GM19468 (cell line): ENCODE measurements at regions not wholly inside any gene's neighbourhood (a gene's known extent, or its start where the extent isn't known, plus 50 kb on each side); places are given as distances from the start of the nearest gene placed in this dataset.

Source experiments
- ATAC-seq: cut with Tn5 transposase; IDR thresholded peaks from one replicate; pipeline ENCODE4 v1.9.1; 2021; ENCODE audit warnings: mild to moderate bottlenecking, moderate library complexity, moderate number of reproducible peaks; ENCODE audit not compliant: unreplicated experiment; ENCODE audit errors: extremely low read depth

DNA sequence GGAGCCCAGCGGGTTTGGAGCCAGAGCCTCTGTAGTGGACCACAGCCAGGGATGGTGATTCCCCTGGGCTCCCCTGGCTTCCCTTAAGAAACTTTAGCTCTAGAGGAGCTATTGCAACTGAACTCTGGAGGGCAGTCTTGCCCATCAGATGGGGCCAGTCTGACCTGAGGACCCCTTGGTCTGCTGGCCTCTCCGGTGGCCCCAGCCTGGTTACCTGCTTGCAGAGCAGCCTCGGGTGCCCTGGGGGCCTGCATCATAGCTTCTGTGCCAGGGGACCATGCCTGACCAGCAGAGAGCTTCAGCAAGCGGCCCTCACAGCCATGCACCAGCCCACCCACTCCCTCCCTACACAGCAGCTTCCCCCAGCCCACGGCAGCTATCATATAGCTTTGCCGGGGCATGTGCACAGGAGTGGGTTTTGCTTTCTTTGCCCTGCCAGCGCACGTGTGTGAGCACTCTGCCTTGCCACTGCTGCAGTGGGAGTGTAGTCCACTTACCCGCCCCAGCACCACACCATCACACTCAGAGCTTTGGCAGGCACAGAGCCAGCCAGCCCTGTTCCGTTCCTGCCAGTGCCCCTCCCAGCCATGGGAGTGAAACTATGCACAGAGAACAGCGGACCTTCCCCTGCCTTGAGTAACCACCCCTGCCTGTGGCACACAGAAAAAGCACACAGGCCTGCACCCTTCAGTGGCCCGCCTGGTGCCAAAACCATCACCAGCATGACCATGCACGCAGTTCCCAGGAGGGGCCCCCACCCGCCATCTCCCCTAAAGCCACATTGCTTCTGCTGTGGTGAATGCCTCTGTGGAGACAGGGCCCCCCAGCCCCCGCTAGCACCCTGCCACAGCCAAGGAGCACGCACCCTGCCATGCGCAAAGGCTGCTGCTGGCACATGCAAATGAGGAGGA is 442.9 kb upstream of the NEGR1 start:
- ATAC-seq: no peak

DNA sequence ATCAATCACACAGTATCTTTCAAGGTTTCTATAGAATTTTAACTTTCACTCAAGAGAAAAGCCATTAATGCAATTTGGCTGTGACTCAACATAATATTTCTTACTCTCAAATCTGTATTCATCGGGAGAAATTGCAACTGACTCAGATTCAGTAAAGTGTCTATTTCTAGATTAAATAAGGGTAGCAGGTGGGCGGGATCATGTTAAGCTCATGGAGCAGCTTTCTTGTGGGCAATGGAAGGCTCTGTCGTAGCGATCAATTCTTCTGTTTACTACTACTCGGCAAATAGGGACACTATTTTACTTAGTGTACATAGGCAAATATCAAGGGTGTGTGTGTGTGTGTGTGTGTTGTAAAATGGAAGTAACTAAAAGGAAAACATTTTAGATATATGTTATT is 423.6 kb upstream of the NEGR1 start:
- no peak for ATAC-seq

DNA sequence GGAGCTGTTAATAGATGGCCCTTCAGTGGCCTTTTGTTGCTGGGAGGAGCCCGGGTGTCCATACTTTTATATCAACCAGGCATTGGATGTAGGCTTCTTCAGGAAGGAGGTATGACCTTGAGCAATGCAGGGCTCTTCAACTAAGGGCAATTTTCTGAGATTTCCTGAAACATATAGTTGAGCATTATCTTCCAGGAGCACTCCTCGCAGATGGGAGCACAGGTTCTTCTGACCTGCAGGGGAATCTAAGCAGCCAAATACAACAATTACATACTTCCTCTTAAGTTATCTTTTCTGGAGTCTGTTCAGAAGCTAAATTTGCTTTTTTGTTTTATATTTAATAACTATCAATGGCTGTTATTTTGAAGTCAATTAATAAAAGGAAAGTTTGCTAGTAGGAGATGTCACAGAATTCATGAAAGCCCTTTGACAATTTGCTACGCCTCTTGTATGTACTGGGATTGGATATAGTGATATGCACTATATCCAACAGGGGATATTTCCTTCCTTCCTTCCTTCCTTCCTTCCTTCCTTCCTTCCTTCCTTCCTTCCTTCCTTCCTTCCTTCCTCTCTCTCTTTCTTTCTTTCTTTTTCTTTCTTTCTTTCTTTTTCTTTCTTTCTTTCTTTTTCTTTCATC is 422.6 kb upstream of the NEGR1 start:
- no peak for ATAC-seq

DNA sequence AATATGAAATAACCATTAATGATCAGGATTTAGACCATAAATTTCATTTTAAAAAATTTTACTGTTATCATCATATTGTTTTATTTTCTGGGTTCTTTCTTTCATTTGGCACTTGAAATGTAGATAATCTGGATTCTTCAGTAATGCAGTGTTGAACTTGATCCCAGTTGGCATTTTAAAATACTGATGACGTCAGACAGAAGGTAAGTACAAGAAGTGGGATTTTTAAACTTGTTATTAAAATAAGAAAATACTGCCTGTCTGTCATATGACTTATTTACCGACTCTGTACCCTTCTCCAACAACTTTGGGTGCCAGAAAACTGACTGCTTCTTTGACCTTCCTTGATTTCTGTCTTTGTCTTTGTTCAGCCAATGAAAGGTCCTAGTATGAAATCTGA is 415.1 kb upstream of the NEGR1 start:
- ATAC-seq: no peak

DNA sequence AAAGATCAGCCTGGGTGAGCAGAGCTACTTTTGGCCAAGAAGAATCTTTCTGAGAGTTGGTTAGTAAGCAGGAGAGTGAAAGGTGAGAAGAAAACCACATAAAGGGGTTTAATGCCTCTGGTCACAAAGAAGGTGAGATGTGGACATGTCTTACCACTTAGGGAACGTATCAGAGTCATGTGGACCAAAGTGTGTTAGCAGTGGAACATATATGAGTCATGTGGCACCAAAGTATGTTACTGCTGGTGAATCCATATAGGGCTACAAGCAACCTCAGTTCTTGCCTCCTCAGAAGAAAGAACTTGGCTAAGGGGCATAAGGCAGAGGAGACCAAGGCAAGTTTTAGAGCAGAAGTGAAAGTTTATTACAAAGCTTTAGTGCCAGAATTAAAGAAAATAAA is 411.6 kb upstream of the NEGR1 start:
- ATAC-seq: no peak

DNA sequence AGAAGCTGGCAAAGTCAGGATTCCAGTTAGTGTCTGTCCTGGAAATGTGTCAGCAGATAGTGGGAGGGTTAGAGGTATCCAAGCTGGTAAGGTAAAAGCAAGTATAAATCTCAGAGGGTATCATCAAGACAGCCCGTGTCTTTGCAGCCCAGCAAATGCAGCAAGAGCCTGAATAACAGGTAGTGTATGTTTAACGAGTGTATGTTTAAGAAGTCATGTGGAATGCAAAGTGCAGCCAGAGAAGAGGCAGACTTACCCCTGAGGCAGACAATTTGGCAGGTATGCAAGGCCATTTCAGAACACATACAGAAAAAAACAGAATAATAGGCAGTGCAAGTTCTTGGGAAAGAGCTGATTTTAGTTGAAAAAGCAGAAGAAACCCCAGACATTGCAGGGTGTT is 411.0 kb upstream of the NEGR1 start:
- ATAC-seq: no peak

DNA sequence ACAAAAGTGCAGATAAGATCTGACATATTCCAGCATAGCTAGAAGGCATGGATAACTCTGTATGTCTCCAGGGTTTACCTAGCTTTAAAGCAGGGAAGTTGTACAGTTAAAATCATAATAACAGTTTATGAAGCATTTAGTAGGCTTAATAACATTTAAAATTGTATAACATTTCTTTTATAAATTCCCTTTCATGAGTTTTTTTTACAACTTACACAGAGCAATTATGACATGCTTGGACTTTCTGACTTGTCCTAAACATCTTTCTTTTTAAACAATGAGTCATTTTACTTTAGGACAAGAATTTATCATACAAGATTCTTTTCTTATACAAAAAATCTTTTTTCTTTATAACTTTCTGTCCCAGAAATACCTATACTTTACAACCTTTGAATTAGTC is 408.5 kb upstream of the NEGR1 start:
- ATAC-seq: no peak

DNA sequence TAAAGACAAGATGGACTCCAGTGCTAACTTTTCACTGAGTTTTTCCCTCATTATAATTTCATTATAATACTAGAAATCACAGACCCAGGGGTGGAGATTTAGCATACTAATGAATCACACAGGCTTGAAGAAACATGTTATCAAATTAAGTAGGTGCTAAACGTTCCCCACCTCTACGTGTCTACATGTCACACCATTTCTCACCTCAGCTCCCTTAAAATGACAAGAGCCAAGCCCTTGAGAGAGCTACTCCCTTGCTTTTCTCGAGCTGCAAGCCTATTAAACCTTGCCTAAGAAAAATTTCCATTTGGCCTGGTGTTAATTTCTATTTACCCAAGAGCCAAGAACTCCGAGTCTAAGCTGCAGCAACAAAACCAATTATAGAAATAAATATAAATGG is 396.3 kb upstream of the NEGR1 start:
- no peak for ATAC-seq

DNA sequence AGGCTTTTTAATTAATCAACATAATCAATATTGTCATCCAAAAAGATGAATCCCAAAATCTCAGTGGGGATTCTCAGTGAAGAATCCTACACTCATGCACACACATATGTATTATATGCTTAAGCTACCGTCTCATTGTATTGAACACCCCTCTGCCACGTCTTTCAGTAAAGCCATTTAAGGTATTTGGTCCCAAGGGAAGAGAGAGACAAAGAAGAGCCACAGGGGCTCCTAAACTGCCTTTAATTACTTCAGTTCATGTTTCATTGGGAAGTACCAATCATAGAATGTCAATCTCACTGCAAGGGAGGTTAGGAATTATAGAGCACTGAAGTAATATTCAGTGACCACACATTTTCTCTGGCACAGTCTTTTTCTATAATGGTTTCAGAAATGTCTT is 388.6 kb upstream of the NEGR1 start:
- no peak for ATAC-seq

DNA sequence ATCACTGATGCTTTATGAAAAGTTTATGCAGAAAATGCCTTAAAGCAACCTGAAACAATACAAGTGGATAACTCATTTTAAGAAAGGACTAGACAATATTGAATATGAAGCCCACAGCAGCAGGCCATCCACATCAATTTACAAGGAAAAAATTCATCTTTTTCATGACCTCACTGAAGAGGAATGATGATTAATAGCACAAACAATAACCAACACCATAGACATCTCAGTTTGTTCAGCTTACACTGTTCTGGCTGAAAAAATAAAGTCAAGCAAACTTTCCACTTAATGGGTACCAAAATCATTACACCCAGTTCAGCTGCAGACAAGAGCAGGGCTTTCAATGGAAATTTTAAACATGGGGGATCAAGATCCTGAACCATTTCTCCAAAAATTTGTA is 380.6 kb upstream of the NEGR1 start:
- ATAC-seq: no peak

DNA sequence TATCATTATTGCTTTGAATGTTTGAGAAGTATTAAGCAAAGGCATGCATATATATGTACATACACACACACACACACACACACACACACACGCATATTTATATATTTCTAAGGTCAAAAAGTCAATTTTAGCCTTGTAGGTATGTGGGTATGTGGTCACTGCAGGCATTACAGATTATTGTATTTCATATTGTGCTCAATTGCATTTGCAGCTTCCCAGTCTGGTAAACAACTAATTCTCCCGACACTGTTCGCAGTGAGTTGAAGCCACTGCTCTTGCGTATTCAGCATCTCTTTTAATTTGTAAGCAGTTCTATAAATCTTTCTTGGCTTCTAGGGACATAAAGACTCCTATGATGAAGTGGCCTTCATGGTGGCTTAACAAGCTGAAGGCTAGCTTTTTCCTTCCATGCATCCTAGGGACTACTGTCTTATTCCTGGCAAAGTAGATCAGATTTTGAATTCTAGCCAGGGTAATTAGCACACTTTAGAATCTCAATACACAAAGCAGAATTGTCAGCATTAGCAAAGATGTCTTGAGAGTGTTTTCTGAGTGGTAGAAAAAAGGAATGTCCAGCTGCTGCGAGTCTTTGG is 368.6 kb upstream of the NEGR1 start:
- ATAC-seq: no peak

DNA sequence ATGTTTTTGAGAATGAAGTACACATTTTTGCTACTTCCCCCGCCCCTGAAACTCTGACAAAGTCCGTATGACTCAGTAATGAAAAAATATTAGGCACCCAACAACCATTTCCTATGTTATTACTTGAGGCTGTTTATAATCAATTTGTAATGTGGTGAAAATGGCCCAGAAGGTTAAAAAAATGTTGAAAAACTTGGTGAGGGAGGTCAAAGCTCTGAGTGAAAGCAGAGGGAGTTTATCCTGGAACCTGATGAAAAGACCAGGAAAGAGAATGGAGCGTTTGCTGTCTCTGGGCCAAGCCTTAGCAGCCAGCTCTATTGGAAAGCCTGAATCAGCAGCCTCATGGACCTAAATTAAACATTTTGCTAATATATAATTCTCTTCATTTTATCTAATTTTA is 367.7 kb upstream of the NEGR1 start:
- no peak for ATAC-seq

DNA sequence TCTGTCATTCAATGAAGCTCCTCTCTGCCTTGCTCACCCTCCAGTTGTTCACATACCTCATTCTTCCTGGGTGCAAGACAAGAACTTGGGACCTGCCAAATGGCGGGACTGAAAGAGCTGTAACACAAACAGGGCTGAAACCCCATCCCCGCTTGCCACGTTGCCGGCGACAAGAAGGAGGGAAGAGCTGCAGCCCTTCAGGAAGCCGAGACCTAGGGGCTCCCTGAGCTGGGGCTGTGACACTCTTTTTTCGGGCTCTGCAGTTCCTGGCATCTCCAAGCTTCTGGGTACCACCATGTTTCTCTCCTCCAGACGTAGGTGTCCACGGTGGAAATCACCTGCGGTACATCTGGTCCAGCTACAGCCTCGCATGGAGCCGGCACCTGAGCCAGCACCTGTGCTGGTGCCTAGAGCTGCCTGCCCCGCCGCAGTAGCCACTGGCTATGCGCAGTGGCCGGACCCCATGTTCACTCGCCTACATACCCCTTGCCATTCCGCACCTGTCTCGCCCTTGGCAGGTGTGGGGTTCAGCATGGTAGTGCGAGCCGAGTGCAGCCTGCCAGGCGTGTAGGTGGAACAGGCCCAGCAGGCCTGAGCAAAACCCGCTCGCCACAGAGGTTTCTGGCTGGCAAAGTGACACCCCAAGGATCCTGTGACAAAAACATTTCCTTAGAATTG is 367.0 kb upstream of the NEGR1 start:
- no peak for ATAC-seq

DNA sequence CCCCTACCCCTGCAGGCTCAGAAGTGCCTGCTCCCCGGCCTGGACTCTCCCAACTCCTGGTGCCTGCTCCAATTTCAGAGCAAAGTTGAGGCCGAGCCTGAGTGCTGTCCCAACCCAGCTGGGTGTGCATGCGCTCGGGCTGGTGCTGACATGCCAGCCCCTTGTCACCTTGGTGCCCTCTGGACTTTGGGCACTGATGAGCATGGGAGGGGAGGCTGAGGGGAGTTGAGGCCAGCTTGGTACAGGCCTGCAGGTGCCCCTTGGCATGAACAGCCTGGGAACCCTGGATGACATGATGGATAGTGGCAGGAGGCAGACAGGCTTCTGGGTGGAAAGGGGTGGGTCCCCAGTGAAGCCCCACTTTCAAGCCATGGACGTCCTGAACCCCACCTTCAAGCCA is 366.1 kb upstream of the NEGR1 start:
- no peak for ATAC-seq

DNA sequence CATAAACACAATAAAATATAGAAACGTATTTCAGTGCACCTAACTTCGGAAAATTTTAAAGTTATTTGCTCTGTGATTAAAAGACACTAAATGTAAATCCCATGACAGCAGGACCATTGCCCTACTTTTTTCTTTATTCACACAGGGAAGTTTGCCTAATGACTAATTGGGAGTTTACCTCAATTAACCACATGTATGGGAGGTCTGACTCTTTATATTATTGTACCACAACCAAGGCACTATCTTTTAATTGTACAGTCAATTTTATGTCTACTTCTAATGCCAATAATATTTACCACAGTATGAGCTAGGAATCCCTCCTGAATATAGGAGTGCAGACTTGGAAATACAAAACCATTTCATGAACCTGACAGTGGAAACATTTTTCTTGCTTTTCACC is 360.8 kb upstream of the NEGR1 start:
- no peak for ATAC-seq

DNA sequence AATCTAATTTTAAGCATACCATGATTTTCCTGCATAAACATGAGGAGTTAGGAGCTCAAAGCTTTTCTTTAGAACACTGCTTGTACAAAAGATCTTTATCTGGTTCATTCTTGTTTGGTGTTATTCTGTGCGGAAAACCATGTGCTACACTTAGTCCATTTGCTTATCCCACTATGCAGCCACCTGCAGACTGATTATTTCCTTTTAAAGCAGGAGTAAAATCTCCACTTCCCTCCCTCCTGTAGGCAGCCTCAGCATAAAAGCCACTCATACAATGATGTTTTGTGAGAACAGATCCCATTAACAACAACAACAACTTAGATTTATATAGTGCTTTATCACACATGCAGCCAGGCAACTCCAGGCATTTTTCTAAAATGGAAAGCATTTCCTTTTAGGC is 355.3 kb upstream of the NEGR1 start:
- no peak for ATAC-seq

DNA sequence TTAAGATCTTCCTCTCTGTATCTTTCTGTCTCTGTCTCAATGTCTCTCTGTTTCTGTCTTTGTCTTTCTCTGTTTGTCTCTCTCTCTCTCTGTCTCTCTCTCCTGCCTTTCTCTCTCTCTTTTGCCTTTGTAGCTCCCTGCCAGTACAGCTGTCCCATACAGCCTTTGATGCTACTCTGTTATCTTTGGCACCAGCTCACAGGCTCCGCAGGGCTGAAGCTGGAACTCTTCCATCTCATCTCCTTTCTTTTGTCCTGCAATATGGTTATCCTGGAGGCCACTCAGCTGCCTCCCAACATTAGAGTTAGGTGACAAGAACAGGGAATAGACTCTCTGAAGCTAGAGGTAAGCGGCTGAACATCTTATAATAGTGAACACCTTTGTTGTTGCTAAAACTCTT is 354.3 kb upstream of the NEGR1 start:
- no peak for ATAC-seq

DNA sequence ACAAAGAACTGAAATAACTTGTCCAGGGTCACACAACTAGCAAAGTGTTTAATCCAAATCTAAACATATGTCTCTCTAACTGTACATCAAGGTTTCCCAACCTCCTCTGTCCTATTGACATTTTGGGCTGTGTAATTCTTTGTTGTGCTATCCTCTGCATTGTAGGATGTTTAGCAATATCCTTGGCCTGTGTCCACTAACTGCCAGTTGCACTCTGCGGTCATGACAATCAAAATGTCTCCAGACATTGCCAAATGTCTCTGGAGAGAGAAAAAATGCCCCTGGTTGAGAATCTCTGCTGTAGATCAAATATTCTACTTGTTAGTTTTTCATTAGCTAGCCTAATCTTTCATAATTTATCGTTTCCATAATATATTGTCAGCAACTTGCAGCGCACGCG is 353.4 kb upstream of the NEGR1 start:
- no peak for ATAC-seq

DNA sequence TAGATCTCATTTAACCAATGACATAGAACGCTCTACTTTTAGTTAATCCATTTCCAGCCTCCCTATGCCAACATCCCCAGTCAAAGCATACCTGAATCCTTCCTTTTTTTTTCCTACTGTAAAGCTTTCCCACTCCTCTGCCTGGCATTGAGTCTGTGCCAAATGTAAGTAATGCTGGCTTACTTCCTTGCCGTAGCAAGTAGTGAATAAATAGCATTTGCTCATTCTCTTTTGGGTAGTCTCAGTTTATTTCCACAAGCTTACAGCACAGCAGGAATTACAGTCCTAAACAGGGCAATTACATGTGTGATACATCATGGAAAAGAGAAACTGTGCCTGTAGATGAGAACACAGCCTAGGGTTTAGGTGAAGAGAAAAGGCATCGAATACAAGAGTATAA is 352.6 kb upstream of the NEGR1 start:
- no peak for ATAC-seq

DNA sequence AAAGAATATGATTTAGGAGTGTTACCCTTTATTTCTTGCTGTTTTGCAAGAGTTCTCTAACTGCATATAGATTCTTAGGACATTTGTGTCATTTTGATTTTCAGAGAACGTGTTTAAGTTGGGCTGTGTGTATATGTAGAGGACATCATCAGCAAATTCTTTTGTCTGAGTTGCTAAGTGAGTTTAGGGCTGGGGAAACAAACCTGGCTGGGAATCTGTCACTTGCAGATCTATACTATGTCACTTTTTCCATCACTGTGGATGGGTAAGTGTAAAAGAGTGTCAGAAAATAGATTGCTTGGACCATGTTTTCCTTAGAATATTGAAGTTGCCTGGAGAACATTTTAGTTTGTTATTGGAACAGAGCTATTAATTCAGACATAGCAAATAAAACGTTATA is 349.1 kb upstream of the NEGR1 start:
- ATAC-seq: no peak

DNA sequence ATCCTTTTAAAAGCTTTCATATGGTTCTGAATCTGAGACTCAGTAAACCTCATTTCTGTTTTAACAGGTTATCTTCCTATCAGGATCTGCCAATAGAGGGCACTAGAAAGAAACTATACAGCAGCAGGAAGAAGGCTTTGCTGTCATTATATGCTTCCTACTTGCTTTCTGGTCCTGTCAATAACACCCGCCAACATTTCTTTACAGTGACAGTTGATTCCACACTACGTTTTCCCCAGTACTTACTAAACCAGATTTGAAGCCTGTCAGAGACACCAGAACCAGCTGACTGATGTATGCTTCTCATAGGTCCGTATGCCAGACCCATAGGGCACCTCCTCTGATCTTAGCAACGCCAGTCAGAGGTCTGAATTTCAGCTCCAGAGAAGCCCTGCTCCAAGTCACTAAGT is 341.0 kb upstream of the NEGR1 start:
- ATAC-seq: peak; percentile 32
